ENCODE measurements at regions not wholly inside any gene's neighbourhood (a gene's known extent, or its start where the extent isn't known, plus 50 kb on each side); places are given as distances from the start of the nearest gene placed in this dataset.
A peak's percentile ranks its signal among the peaks of the same experiment; 100 is the strongest.

GRCh38 chrX:40304115-40304514 is 206.4 kb upstream of the BCOR start:
- no peak for DNase-seq

GRCh38 chrX:40303256-40304077 is 205.7 kb upstream of the BCOR start:
- no peak for DNase-seq

- DNase-seq: no peak
These were observed 202.6 kb upstream of the BCOR start for GRCh38 chrX:40300286-40300890.

- DNase-seq: no peak
These were observed 201.9 kb upstream of the BCOR start for GRCh38 chrX:40299641-40300046.

- DNase-seq: no peak
These were observed 201.1 kb upstream of the BCOR start for GRCh38 chrX:40298572-40299479.

- DNase-seq: no peak
These were observed 200.3 kb upstream of the BCOR start for GRCh38 chrX:40298069-40298468.

- DNase-seq: no peak
These were observed 193.8 kb upstream of the BCOR start for GRCh38 chrX:40291553-40291952.

- no peak for DNase-seq
These were observed 192.8 kb upstream of the BCOR start for GRCh38 chrX:40290517-40290916.

GRCh38 chrX:40285876-40286275 is 188.1 kb upstream of the BCOR start:
- no peak for DNase-seq

- peak; percentile 7 for DNase-seq
These were observed 187.1 kb upstream of the BCOR start for GRCh38 chrX:40284852-40285251.

- DNase-seq: no peak
These were observed 186.2 kb upstream of the BCOR start for GRCh38 chrX:40283981-40284380.

- no peak for DNase-seq
These were observed 185.3 kb upstream of the BCOR start for GRCh38 chrX:40282946-40283660.

- DNase-seq: no peak
These were observed 184.6 kb upstream of the BCOR start for GRCh38 chrX:40282348-40282747.

- DNase-seq: no peak
These were observed 183.7 kb upstream of the BCOR start for GRCh38 chrX:40281336-40282005.

- DNase-seq: no peak
These were observed 182.0 kb upstream of the BCOR start for GRCh38 chrX:40279762-40280161.

GRCh38 chrX:40279091-40279430 is 181.3 kb upstream of the BCOR start:
- DNase-seq: no peak

GRCh38 chrX:40278340-40279090 is 180.8 kb upstream of the BCOR start:
- DNase-seq: no peak

- DNase-seq: no peak
These were observed 179.9 kb upstream of the BCOR start for GRCh38 chrX:40277672-40278071.

- DNase-seq: peak; percentile 61
These were observed 175.7 kb upstream of the BCOR start for GRCh38 chrX:40273356-40274050.

- DNase-seq: no peak
These were observed 175.0 kb upstream of the BCOR start for GRCh38 chrX:40272776-40273175.

- DNase-seq: no peak
These were observed 174.4 kb upstream of the BCOR start for GRCh38 chrX:40272141-40272540.

Measured in hematopoietic multipotent progenitor cell treated with erythropoietin and hydrocortisone succinate and interleukin-3 and kit ligand, for 8 days (in vitro differentiated cells).